Midbrain (tissue), 1 donor: ENCODE measurements at regions not wholly inside any gene's neighbourhood (a gene's known extent, or its start where the extent isn't known, plus 50 kb on each side); places are given as distances from the start of the nearest gene placed in this dataset.
A peak's percentile ranks its signal among the peaks of the same experiment; 100 is the strongest.

Experiments
- DNase-seq: peaks from one replicate; lab custom pipeline; 2025; lab: John Stamatoyannopoulos, UW

DNA sequence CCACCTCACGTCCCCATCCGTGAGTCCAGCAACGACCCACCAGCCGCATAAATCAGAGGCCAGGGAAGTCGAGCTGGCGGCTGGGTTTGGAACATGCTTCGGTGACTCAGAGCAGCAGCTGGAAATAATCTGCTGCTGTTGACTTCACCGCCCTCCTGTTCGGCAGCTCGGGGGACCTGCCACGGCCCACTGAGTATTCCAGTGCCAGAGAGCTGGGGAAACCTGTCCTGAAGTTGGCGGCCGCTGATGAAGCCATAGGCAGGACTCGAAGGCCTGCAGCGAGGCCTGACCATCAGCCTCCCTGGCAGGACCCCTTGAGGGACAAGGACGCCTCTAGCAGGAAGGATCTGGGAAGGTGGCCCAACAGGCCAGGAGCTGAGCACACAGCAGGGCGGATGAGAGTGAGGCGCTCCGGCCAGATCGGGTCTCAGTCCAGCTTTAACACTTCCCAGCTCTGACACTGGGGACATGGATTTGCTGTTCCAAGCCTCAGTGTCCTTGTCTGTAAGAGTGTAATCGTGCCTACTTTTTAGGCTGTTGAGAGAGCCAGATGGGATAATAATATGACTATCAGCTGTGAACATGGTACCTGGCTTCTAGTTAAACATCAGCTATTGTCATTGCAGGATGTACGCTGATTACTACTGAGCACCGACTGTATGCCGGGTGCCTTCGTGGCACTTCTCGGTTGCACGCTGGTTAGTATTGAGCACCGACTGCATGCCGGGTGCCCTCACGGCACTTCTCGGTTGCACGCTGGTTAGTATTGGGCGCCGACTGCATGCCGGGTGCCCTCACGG, 50.4 kb upstream of the CIBAR2 start:
- no peak for DNase-seq

GRCh38 chr16:85163278-85164112, 51.2 kb upstream of the CIBAR2 start:
- no peak for DNase-seq

DNA sequence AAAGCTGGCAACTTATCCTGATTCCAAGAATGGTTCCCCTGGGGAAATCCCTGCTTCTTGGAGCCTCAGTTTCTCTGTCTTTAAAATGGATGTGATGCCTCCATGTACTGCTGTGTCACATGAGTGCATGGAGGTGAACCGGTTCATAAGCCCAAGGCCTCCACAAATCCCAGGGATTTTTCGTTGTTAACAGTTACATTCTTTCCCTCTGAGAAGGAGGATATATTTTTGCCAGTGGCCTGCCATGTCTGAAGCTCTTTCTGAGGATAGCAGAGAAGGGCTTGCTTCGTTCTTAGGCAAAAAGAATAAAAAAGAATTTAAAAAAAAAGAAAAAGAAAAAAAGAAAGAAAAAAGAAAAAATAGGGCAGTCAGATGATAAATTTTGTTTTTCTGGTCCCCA, 52.2 kb upstream of the CIBAR2 start:
- no peak for DNase-seq

DNA sequence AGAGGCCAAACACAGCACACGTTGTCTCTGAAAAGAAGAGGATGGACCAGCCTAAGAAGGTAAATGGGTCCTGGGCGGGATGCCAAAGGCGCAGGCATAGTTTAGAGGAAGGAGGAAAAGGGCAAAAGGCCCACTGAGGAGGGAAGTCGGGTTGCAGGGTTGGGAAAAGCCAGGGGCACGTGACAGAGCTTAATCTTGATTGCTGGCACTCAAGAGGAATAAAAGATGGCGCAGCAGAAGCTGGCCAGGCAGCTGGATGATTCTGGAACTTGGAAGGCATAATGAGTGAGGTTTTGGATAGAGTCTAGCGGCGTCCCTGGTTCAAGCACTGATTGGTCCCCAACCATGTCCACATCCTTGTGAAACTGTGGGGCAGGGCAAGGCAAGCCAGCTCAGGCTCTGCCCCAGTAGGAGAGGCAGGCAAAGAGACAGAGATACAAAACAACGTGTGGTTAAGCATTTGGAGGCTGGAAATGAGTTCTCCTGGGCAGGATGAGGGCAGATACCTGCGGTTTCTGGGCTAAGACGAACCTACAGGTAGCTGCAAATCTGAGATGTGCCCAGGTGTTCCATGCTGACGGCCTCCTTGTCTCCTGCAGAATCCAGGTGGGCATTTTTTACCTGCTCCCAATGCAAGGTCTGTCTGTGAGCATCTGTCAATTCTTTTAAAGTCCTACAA, 52.7 kb upstream of the CIBAR2 start:
- no peak for DNase-seq

DNA sequence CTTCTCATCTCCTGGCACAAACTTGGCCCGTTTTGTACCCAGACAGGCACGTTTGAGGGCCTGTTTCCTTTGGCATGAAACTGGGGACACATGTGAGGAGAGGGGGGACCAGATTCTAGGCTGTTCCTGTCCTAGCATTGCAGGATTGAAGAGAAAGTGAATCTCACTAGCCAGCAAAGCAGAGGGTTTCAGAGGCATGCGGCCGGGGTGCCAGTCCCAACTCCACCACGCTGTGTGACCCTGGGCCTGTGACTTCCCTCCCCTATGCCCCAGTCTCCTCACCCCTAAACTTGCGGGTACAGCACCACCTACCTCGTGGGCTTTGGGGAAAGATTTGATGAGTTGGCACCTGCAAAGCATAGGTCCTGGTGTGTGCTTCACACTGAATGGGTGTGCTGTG, 53.5 kb upstream of the CIBAR2 start:
- DNase-seq = no peak

- no peak for DNase-seq
These were observed 54.0 kb upstream of the CIBAR2 start for GRCh38 chr16:85166281-85166680.

GRCh38 chr16:85166699-85167588, 54.7 kb upstream of the CIBAR2 start:
- DNase-seq = no peak

DNA sequence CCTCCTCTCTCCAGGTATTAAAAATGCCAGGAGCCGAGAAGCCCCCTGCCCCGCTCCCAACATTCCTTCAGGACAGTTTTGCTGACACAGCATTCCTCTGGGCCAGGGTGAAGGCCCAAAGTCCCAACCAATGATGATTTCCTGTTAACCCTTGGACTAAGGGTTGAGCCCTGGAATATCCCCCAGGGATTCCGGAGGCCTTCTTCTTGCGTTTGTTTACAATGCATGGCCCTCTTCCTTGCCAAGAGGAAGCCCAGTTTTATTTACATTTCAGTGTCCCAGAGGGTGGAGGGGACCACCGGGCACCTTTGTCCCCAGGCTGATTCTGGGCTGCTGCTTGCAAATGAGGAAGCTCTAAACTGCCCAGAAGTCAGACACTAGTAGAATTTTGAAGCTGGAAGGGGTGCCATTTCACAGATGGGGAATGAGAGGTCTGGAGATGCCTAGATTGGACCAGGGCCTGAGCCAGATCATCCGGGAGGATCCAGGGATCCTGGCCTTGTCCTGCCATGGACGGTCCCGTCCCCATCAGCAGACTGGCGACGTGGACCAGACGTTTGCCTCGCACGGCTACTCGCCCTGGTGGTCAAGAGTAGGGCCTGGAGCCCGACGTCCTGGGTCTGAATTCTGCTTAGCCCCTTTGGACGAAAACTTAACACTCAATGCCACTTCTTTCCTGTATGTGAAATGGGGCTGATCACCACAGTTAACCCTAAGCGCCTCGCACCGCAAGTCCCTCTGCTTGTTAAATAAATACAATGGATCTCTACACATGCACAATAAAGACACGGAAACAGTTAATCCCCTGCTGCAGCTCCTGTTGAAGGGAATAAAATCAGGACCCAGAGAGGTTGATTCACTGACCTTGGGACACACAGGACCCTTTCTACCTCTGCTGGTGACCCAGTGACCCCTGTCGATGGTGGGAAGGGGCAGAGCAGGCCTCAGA, 55.6 kb upstream of the CIBAR2 start:
- no peak for DNase-seq

GRCh38 chr16:85168732-85169256, 56.5 kb upstream of the CIBAR2 start:
- peak; percentile 31 for DNase-seq

DNA sequence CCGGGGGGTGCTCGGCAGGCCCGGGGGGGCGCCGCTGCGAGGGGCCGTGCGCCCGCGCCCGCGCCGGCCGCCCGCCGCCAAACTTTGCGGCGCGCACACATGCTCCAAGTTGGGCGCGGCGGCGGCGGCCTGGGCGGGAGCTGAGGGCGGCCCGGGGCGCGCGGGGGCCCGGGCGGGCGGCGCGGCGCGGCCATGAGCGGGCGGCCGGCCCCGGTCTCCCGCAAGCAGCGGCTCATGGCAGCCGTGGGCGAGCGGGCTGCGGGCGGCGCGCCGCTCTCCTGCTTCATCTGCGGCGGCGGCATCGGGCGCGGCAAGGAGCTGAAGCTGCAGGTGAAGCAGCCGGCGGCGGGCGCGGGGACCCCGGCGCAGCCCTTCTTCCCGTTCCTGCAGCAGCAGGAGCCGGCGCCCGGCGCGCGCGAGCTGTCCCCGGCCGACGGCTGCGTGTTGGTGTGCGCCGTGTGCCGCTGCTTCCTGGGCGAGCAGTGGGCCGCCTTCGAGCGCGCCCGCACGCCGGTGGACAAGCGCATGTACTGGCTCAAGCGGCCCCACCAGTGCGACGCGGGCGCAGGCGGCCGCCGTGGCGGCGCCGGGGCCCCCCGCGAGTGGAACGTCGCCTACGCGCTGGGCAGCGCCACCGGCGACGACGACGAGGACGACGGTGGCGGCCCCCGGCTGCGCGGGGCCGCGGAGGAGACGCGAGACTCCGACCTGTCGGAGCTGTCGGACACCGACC, 57.2 kb upstream of the CIBAR2 start:
- no peak for DNase-seq

DNA sequence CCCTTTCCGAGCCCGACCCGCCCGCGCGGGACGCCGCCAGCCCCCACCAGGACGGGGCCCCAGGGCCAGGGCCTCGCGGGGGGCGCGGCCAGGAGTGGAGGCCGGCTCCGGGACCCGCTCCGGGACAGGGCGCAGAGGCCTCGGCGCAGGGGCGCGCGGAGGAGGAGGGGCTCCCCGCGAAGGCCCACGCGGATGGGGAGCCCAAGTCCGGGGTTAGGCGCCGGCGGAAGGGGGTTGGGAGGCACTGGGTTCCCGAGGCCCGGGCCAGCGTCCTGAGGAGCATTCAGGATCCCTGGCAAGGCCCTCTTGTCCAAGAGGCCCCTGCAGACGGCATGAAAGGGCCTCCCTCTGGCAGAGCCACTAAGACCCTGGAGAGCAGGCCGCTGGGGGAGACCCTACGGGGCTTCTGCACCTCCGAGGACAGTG, 57.8 kb upstream of the CIBAR2 start:
- no peak for DNase-seq

DNA sequence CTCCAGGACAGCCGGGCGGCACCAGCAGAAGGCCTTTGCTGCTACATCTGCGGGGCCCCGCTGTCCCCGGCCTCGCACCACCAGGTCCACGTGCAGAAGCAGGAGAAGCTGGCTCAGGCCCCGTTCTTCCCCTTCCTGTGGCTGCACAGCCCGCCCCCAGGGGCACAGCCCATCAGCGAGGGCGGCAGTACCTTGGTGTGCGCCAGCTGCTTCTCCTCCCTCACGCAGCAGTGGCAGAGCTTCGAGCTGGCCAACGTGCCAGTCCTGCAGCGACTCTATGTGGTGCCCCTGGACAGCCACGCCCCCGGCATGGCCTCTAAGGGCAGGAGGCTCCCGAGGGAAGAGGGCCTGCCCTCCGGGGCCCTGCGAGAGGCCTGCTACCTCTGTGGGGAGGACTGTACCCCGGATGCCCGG, 58.3 kb upstream of the CIBAR2 start:
- DNase-seq = no peak

- DNase-seq = no peak
These were observed 58.9 kb upstream of the CIBAR2 start for GRCh38 chr16:85171004-85171758.

DNA sequence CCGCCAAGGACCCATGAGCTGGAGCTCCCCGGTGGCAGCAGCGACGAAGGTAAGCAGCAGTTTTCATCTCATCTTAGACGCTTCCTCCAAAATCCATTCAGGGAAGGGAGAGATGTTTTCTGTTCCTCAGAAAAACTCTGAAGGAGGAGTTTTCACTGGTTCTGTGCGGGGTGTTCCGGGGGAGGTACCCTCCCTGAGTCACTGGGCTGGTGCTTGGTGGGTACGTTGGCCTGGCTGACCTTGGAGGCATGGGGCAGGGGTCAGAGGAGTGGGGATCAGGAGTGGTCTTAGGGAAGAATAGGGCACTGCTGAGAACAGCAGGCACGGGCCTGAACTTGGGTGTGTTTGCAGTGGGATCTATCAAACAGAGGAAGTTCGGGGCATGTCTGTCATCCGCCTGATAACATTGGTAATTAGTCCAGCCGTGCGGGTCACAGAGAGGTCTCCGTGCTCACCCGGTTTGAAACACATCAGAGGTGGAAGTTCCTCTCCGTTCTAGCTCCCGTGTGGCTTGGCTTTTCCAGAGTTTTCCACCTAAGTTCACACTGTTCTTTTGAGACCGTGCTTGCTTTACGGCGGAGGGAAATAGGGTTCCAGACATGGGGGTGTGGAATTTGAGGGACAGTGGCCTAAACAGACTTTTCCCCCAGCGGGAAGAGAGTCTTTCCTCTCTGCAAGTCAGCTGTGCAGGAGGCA, 59.6 kb upstream of the CIBAR2 start:
- DNase-seq = no peak

- DNase-seq = peak; percentile 18
These were observed 60.3 kb upstream of the CIBAR2 start for GRCh38 chr16:85172455-85173145.

DNA sequence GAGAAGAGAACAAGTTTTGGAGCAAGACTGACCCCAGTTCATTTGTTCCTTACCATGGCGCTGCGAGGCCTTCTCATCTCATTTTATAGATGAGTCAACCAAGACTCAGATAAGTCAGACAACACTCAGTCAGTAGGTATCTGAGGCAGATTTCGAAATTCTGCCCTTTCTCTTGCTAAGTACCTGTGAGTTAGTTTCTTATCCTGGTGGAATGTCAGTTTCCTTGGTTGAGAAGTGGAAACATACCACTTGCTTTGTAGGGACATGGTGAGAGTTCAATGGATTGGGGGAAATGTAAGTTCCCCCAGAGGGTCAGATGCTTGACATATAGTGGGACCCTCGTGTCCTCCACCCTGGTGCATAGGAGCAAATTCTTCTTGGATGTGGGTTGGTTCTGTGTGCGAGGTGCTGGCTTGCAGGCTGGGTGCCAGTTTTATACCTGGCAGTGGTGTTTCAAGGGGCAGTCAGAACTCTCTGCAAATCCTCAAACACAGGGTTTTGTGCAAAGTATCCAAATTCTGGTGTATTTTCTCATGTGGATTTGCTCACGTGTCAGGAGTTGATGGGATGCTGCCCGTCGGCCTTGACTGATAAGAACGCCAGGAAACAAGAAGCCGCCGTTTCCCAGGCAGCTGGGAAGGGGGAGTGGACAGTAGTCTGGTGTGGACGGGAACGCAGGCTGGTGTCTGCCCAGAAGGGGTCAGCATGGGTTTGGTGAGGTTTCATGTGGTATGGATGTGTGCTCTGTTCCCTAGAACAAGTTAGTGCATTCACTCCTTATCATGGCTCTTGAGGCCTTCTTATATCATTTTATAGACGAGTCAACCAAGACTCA, 61.1 kb upstream of the CIBAR2 start:
- DNase-seq = no peak
